ENCODE measurements at regions not wholly inside any gene's neighbourhood (a gene's known extent, or its start where the extent isn't known, plus 50 kb on each side); places are given as distances from the start of the nearest gene placed in this dataset.
A peak's percentile ranks its signal among the peaks of the same experiment; 100 is the strongest.
"Not testable (repeated sequence)": the region's sequence is repeated elsewhere in the genome, so short reads cannot be mapped to it uniquely, and the experiment has no call there.

DNA sequence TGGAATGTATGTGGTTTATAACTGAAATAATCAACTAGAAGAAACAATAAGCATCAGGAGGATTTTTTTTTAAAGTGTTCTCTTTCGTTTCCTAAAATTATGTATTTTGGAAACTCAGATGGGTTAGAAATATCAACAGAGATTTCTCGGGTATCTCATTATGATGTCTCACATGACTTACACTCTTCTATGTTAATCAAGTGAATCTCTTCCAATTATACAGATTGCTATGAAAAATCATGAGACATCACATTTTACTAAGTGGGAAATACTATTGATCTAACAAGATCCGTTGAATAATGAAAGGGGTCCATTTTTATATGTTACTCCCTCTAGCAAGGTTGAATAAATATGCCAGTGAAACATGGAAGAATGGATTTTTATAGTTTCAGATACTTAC lies 54.7 kb upstream of the NRIP1 start:
- no peak for DNase-seq

- DNase-seq: no peak
These were observed 56.4 kb upstream of the NRIP1 start for GRCh38 chr21:15121097-15121654.

DNA sequence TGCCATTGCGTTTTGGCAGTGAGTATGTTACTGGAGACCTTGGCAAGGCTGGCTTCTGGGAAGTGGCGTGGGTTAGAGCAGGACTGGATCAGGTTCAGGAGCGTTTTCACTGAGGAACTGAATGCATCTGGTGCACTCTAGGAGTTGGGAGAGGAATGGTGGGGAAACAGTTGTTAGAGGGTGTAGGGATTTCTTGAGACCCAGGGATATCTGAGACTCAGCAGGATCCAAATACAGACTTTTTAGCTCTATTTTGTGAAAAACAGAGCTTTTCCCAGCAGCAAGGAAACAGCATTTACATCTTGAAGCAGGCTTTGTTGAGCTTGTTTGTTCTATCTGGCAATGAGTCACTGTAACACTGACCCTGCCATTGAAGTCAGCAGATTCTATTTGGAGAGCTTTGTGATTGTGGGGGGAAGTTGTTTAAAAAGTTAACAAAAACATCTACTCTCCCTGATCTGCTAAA lies 56.9 kb upstream of the NRIP1 start:
- no peak for DNase-seq

GRCh38 chr21:15122241-15122640 lies 57.4 kb upstream of the NRIP1 start:
- no peak for DNase-seq

DNA sequence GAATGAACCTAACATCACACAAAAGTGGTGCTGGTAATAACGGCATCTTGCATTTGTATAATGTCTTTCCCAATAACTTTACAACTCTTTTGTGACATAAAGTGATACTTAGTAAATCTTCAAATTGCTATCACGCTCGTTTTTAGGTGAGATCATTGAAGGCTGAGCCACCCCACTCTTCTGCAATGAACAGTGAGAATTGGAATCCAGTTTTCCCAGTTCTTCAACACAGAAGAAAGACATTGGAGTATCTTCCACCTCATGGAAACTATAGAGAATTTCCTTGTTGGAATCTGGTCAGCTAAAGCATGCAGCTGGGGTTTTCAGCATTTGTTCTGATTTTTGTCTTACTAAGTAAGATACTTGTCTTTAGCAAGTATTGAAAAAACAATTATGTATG lies 59.9 kb upstream of the NRIP1 start:
- no peak for DNase-seq

GRCh38 chr21:15126948-15127347 lies 62.1 kb upstream of the NRIP1 start:
- no peak for DNase-seq

DNA sequence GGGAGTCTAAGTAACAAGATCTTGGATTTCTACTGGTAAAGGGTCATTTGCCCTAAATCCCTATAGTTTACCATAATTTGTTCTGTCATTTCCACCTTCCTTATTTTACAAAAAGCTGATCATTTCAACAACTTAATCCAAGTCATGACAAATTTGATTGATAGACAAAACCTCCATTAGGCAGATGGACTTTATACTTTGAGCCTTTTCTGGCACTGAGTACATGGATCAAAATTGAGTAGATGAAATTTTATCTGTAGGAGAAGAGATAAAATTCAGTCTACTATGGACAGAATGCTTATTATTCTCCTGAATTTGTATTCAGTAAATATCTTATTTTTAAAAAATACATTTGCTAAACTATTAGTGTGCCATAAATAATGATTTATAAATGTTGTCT lies 62.6 kb upstream of the NRIP1 start:
- no peak for DNase-seq

GRCh38 chr21:15128267-15128666 lies 63.5 kb upstream of the NRIP1 start:
- no peak for DNase-seq

DNA sequence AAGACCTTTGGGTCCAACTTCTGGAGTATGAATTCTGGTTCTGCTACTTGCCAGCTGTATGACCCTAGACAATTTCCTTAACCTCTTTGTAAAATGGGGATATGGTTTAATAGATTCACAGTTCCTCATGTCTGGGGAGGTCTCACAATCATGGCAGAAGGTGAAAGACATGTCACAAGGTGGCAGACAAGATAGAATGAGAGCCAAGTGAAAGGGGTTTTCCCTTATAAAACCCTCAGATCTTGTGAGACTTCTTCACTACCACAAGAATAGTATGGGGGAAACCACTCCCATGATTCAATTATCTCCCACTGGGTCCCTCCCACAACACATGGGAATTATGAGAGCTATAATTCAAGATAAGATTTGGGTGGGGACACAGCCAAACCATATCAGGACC lies 63.9 kb upstream of the NRIP1 start:
- not testable (repeated sequence) for DNase-seq

- DNase-seq: no peak
These were observed 65.5 kb upstream of the NRIP1 start for GRCh38 chr21:15130326-15130725.

- DNase-seq: no peak
These were observed 66.0 kb upstream of the NRIP1 start for GRCh38 chr21:15130751-15131150.

GRCh38 chr21:15132781-15133180 lies 68.0 kb upstream of the NRIP1 start:
- no peak for DNase-seq

DNA sequence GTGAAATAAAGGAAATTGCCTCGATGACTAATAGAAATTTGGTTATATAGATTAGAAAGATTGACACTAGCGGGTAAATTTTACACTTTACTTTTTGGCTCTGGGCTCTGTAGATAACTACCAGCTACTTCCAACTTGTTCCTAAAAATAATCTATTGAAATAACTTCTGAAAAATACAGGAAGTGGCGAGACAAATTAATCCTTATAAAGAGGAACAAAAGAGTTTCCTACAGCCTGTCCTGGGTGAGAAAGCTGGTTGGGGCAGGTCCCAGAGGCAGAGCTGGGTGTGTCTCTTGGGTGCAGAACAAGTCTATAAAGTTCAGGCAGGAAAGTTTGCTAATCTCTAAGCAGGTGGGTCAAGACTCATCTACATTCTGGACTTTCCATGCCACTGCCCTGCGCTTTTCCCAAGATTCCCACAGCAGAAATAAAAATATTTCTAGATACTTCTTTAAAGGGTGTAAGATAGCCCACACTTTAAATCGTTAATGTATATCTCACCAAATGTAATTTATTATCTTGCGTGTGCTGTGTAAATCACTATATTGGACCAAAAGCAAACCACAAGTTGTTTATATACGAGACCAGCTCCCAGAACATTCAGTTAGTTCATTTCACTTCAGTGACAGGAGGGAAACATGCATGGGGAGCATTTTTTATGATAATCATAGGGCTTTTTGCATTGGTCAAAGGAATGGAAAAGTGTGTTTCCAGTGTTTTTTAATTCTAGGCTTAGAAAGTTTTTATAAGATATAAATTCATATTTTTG lies 70.1 kb upstream of the NRIP1 start:
- DNase-seq: no peak

- no peak for DNase-seq
These were observed 71.2 kb upstream of the NRIP1 start for GRCh38 chr21:15135867-15136629.

DNA sequence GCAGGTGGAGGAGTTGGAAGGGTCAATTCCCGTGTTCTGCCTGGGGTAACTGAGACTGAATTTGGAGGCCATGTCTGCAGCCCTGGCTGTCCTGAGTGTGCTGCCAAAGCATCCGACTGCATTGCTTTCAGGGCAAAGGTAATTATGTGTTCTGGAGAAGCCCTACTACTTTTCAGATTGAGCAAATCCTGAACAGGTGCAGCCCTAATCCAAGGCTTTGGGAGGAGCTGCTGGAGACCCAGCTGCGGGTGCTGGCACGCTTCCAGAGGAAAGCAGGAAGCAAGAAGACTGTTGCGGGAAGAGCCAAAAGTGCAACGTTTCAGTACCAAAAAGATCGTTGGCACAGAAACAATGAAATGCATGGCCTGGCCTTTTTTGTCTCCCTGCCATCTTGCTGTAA lies 73.7 kb upstream of the NRIP1 start:
- DNase-seq: no peak

DNA sequence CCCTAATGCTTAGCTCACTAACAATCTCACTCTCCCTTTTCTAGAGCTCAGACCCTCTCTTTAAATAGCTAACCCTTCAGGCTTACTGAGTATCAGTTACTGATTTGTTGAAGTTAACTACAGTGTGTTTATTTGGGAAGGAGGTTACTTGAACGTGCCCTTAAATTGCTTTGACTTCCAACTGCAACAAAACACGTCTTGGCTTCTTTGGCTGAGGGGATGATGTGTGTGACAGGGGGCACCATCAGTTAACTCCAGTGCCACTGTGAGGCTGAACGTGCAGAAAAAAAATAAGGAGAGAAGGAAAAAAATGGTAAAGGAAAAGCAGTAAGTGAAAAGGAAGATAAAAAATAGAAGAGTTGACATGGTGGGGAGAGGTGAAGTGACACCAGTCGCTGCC lies 75.1 kb upstream of the NRIP1 start:
- DNase-seq: no peak

DNA sequence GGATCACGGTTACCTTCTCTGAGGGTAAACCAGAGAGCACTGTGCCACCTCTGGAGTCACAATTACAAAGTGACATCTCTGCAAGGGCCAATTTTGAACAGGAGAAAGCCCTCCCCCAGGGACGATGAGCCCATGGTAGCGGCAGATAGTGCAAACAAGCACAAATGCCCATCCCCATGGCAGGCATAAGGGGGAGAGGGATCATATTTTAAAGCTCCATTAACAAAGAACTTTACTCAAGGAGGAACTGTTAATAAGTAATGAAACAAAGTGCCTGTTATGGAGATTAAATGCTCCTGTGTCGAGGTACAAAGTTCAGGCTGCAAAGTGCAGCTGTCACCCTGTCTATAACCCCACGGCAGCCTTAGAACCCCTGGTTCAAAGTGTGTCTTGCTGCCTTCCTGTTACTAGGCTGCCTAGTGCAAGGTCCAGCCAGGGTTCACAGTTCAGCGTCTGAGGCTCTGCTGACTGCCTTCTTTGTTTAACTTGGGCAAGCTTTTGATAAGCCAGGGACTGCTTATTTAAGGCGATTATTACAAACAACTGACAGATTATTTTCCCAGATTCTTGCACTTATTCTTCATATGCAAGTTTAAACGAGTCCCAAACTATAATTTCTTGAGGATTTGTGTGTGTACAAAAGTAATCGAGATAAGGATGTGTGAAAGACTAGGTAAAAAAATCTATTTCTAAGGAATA lies 75.7 kb upstream of the NRIP1 start:
- DNase-seq: peak; percentile 39

GRCh38 chr21:15141261-15141970 lies 76.6 kb upstream of the NRIP1 start:
- DNase-seq: no peak

- DNase-seq: no peak
These were observed 79.2 kb upstream of the NRIP1 start for GRCh38 chr21:15144026-15144425.

- DNase-seq: no peak
These were observed 83.6 kb upstream of the NRIP1 start for GRCh38 chr21:15148437-15148836.

DNA sequence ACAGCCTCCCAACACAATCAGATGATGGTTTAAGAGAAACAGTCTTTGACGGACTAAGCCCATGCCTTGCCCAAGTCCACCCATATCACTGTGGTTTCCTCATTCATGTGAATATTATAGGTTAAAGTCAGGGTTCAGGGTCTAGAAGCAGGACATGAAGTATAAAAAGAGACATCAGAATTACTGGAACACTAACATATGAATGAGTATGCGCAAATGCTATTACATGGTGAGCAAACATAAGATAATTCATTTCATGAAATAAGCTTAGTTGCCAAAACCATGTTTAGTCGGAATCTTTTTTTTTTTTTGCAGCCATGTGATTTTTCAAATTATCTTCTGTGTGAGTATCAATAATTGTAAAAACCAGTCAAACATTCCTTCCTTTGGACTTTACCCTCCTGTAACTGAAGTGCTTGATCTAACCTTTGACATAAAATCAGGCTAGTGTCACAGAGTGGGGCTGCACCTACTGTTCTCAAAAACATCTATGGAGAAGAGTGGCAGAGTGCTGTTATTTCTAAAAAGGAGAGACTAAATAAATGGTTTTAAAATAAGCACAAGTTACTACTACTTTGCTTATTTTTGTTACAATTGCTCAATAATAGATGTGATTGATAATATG lies 84.9 kb upstream of the NRIP1 start:
- DNase-seq: no peak

DNA sequence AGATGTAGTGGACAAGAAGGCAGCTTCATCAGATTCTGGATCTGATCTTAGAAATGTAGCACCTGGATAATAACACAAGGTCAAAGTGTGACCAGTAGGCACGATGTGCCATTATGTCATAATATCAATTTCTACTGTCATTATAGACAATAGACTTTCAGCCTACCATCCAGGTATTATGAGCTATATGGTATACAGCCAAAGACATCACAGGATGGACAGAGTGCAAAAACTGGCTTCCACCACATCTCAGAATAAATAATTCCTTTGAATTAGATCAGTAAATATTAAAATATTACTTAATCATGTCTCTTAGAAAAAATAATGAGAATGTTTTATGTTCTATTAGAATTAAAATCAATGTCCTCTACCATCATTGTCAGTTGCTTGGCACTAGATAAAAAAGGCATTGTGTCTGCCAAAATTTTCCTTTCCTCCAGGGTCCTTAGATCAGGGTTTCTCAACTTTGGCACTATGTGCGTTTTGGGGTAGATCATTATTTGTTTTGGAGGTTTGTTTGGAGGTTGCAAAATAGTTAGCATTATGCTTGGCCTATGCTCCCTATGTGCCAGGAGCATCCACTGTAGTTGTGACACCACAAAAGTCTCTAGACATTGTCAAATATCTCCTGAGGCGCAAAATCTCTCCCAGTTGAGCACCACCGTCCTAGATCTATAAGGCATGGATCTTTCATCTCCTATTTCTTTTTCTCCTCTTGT lies 86.7 kb upstream of the NRIP1 start:
- DNase-seq: no peak
